ENCODE measurements at regions not wholly inside any gene's neighbourhood (a gene's known extent, or its start where the extent isn't known, plus 50 kb on each side); places are given as distances from the start of the nearest gene placed in this dataset.

GRCh38 chr1:239778208-239778813 lies 313.4 kb upstream of the FMN2 start:
- CTCF ChIA-PET (ENCODE audit: partially characterized antibody): no interaction called here
- FAIRE-seq: no peak

More at GRCh38 chr1:239778208-239778813, 313.4 kb upstream of the FMN2 start:
- Histone ChIP-seq H2BK120ac (replicated peaks; ENCODE audit: low read depth, low read length) (no peak overlapping the region), H3K23ac (ENCODE audit: insufficient read length) (no peak overlapping the region), H3K4ac (replicated peaks; ENCODE audit: insufficient read length, low read depth, low read length) (no peak overlapping the region), H3K4me3 (ENCODE audit: extremely low read depth in 1 of 4, insufficient read depth in 2 of 4, low read depth in 3 of 4, low read length in 4 of 4) (no peak overlapping the region), H3K56ac (replicated peaks; ENCODE audit: insufficient read length, low read depth, low read length) (no peak overlapping the region), H3K23me2 (ENCODE audit: low read depth, low read length) (no peaks in the 10 kb centered on the region), H2AK5ac (ENCODE audit: low read depth, low read length) (no peak overlapping the region), H4K20me1 (replicated peaks in 1 of 2; ENCODE audit: control insufficient read depth in 1 of 2, insufficient read depth in 2 of 2, low read length in 2 of 2) (no peaks in the 10 kb centered on the region), H4K5ac (ENCODE audit: insufficient read length, low read depth, low read length) (no peak overlapping the region), H2BK20ac (ENCODE audit: low read length) (no peak overlapping the region), H3K27ac (ENCODE audit: low read depth, low read length) (no peak overlapping the region), H2BK12ac (ENCODE audit: low read depth, low read length) (no peak overlapping the region), H3K79me1 (ENCODE audit: low read depth, low read length) (no peaks in the 10 kb centered on the region), H3K79me2 (ENCODE audit: control insufficient read depth in 1 of 2, insufficient read depth in 2 of 2, low read length in 2 of 2) (no peaks in the 10 kb centered on the region), H3K4me2 (ENCODE audit: insufficient read depth in 1 of 2, low read depth in 2 of 2, low read length in 2 of 2) (no peak overlapping the region), H3K18ac (ENCODE audit: extremely low read depth, low read length) (no peak overlapping the region), H2BK15ac (ENCODE audit: low read length) (no peak overlapping the region), H2BK5ac (ENCODE audit: low read depth, low read length) (no peak overlapping the region), H3K36me3 (ENCODE audit: control insufficient read depth in 2 of 4, insufficient read depth in 4 of 4, low read length in 3 of 4) (no peaks in the 10 kb centered on the region), H4K8ac (ENCODE audit: extremely low read depth, insufficient read depth, low read length) (no peak overlapping the region), H2AFZ (ENCODE audit: low read length) (no peak overlapping the region), H3K9ac (replicated peaks in 1 of 4; ENCODE audit: extremely low read depth in 1 of 4, low read depth in 3 of 4, low read length in 3 of 4) (no peak overlapping the region), H3K14ac (ENCODE audit: insufficient read length) (no peak overlapping the region), H3K27me3 (replicated peaks in 1 of 4; ENCODE audit: control insufficient read depth in 3 of 4, extremely low read depth in 1 of 4, insufficient read depth in 3 of 4, low read length in 3 of 4) (no peaks in the 10 kb centered on the region), H3K9me3 (ENCODE audit: insufficient read depth in 2 of 2, low read depth in 1 of 2, low read length in 1 of 2) (no peaks in the 10 kb centered on the region), H4K91ac (replicated peaks; ENCODE audit: insufficient read length, low read length) (no peak overlapping the region), H3K4me1 (replicated peaks in 1 of 4; ENCODE audit: control insufficient read depth in 3 of 4, insufficient read depth in 4 of 4, low read length in 3 of 4) (no peaks in the 10 kb centered on the region; a peak in 1 of 7 replicates)
- POLR2A ChIA-PET (ENCODE audit: partially characterized antibody): no interaction called here
- no peak for TF ChIP-seq JUND (IDR thresholded peaks at IDR 0.05; ENCODE audit: low read length)
- no peak for TF ChIP-seq TAF7 (optimal IDR thresholded peaks at IDR 0.05; ENCODE audit: borderline replicate concordance, low read depth, low read length)
- TF ChIP-seq YY1 (IDR thresholded peaks at IDR 0.05; ENCODE audit: low read depth, low read length): no peak
- TF ChIP-seq TAF1 (IDR thresholded peaks at IDR 0.05; ENCODE audit: low read depth, low read length): no peak
- TF ChIP-seq KDM4A (IDR thresholded peaks at IDR 0.05; ENCODE audit: low read depth, low read length, severe bottlenecking): no peak
- TF ChIP-seq GABPA (IDR thresholded peaks at IDR 0.05; ENCODE audit: borderline replicate concordance, insufficient read depth, low read length): no peak
- WGBS, 2 experiments (ENCODE audit: extremely low coverage in 1 of 2, insufficient coverage in 1 of 2, insufficient read length in 1 of 2, insufficient replicate concordance in 2 of 2, low coverage in 1 of 2, low lambda C conversion rate in 2 of 2, missing lambda C conversion rate in 1 of 2): 84% methylated on average over 6 of the region's 6 CpGs; no CpG with 5 or more reads in 1 of the 2 experiments
- no peak for DNase-seq (ENCODE audit: low read depth in 1 of 2, low spot score in 2 of 2)

Measured in H1 (cell line).